Astrocyte of the hippocampus (primary cell): ENCODE measurements at regions not wholly inside any gene's neighbourhood (a gene's known extent, or its start where the extent isn't known, plus 50 kb on each side); places are given as distances from the start of the nearest gene placed in this dataset.

Experiments used
- DNase-seq: peaks from one replicate; pipeline ENCODE4 v3.0.0; 2011; ENCODE audit warnings: low read depth, low spot score

GRCh38 chr11:13062115-13062514, 53.0 kb downstream of the RASSF10 start:
- DNase-seq: no peak

- no peak for DNase-seq
These were observed 55.5 kb downstream of the RASSF10 start for GRCh38 chr11:13064593-13064992.

- DNase-seq: no peak
These were observed 56.2 kb downstream of the RASSF10 start for GRCh38 chr11:13065200-13065787.

- no peak for DNase-seq
These were observed 59.1 kb downstream of the RASSF10 start for GRCh38 chr11:13068211-13068610.

- DNase-seq: peak; percentile 69
These were observed 64.2 kb downstream of the RASSF10 start for GRCh38 chr11:13073119-13073981.

GRCh38 chr11:13074714-13075464, 65.8 kb downstream of the RASSF10 start:
- no peak for DNase-seq

GRCh38 chr11:13076961-13077360, 67.8 kb downstream of the RASSF10 start:
- no peak for DNase-seq

GRCh38 chr11:13080861-13081260, 71.7 kb downstream of the RASSF10 start:
- no peak for DNase-seq

- DNase-seq: no peak
These were observed 73.5 kb downstream of the RASSF10 start for GRCh38 chr11:13082588-13082987.

- no peak for DNase-seq
These were observed 81.2 kb downstream of the RASSF10 start for GRCh38 chr11:13090228-13090708.

GRCh38 chr11:13091373-13091772, 82.3 kb downstream of the RASSF10 start:
- no peak for DNase-seq

- peak; percentile 40 for DNase-seq
These were observed 82.7 kb downstream of the RASSF10 start for GRCh38 chr11:13091804-13092203.

- no peak for DNase-seq
These were observed 86.0 kb downstream of the RASSF10 start for GRCh38 chr11:13094930-13095687.

GRCh38 chr11:13098063-13098462, 88.9 kb downstream of the RASSF10 start:
- no peak for DNase-seq

GRCh38 chr11:13098616-13099289, 89.6 kb downstream of the RASSF10 start:
- no peak for DNase-seq

- DNase-seq: peak; percentile 54
These were observed 92.8 kb downstream of the RASSF10 start for GRCh38 chr11:13101644-13102512.

GRCh38 chr11:13102513-13102840, 93.4 kb downstream of the RASSF10 start:
- DNase-seq: no peak

- DNase-seq: no peak
These were observed 93.9 kb downstream of the RASSF10 start for GRCh38 chr11:13102865-13103539.

- no peak for DNase-seq
These were observed 94.9 kb downstream of the RASSF10 start for GRCh38 chr11:13103962-13104554.
